ENCODE measurements at regions not wholly inside any gene's neighbourhood (a gene's known extent, or its start where the extent isn't known, plus 50 kb on each side); places are given as distances from the start of the nearest gene placed in this dataset.

- TF ChIP-seq POLR2A (IDR thresholded peaks at IDR 0.05): no peak
- TF ChIP-seq, protein P1, sequence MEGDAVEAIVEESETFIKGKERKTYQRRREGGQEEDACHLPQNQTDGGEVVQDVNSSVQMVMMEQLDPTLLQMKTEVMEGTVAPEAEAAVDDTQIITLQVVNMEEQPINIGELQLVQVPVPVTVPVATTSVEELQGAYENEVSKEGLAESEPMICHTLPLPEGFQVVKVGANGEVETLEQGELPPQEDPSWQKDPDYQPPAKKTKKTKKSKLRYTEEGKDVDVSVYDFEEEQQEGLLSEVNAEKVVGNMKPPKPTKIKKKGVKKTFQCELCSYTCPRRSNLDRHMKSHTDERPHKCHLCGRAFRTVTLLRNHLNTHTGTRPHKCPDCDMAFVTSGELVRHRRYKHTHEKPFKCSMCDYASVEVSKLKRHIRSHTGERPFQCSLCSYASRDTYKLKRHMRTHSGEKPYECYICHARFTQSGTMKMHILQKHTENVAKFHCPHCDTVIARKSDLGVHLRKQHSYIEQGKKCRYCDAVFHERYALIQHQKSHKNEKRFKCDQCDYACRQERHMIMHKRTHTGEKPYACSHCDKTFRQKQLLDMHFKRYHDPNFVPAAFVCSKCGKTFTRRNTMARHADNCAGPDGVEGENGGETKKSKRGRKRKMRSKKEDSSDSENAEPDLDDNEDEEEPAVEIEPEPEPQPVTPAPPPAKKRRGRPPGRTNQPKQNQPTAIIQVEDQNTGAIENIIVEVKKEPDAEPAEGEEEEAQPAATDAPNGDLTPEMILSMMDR (IDR thresholded peaks at IDR 0.05 in 8 of 11, conservative IDR thresholded peaks at IDR 0.05 in 3 of 11): no peak
- TF ChIP-seq POLR2AphosphoS5 (IDR thresholded peaks at IDR 0.05): no peak
Observed at GRCh38 chr5:117587111-117587510, 1012.5 kb upstream of the SEMA6A start.

All from spleen (tissue), 7 donors.